ENCODE measurements at regions not wholly inside any gene's neighbourhood (a gene's known extent, or its start where the extent isn't known, plus 50 kb on each side); places are given as distances from the start of the nearest gene placed in this dataset.

GRCh38 chr2:121090088-121090715 is 194.8 kb downstream of the TFCP2L1 start:
- DNase-seq (ENCODE audit: low read depth) = no peak
- H3K4me3 ChIP-seq (ENCODE audit: low read depth, low read length) = no peak overlapping the region
- no peak for TF ChIP-seq CTCF (IDR thresholded peaks at IDR 0.05; ENCODE audit: insufficient read depth, low read depth, low read length, missing control alignments)

GRCh38 chr2:121092095-121092494 is 192.9 kb downstream of the TFCP2L1 start:
- no peak overlapping the region for H3K4me3 ChIP-seq (ENCODE audit: low read depth, low read length)
- TF ChIP-seq CTCF (IDR thresholded peaks at IDR 0.05; ENCODE audit: insufficient read depth, low read depth, low read length, missing control alignments) = no peak
- DNase-seq (ENCODE audit: low read depth) = no peak

GRCh38 chr2:121093692-121094091 is 191.3 kb downstream of the TFCP2L1 start:
- TF ChIP-seq CTCF (IDR thresholded peaks at IDR 0.05; ENCODE audit: insufficient read depth, low read depth, low read length, missing control alignments) = no peak
- H3K4me3 ChIP-seq (ENCODE audit: low read depth, low read length) = no peak overlapping the region
- no peak for DNase-seq (ENCODE audit: low read depth)

- DNase-seq (ENCODE audit: low read depth) = no peak
- no peak overlapping the region for H3K4me3 ChIP-seq (ENCODE audit: low read depth, low read length)
- TF ChIP-seq CTCF (IDR thresholded peaks at IDR 0.05; ENCODE audit: insufficient read depth, low read depth, low read length, missing control alignments) = no peak
Measured at GRCh38 chr2:121094101-121094500, 190.9 kb downstream of the TFCP2L1 start.

- TF ChIP-seq CTCF (IDR thresholded peaks at IDR 0.05; ENCODE audit: insufficient read depth, low read depth, low read length, missing control alignments) = no peak
- no peak overlapping the region for H3K4me3 ChIP-seq (ENCODE audit: low read depth, low read length)
- no peak for DNase-seq (ENCODE audit: low read depth)
Measured at GRCh38 chr2:121094845-121095244, 190.2 kb downstream of the TFCP2L1 start.

- H3K4me3 ChIP-seq (ENCODE audit: low read depth, low read length) = no peak overlapping the region
- DNase-seq (ENCODE audit: low read depth) = peak; percentile 47
- TF ChIP-seq CTCF (IDR thresholded peaks at IDR 0.05; ENCODE audit: insufficient read depth, low read depth, low read length, missing control alignments) = peak; percentile 63
Measured at GRCh38 chr2:121095257-121096080, 189.5 kb downstream of the TFCP2L1 start.
